Hematopoietic multipotent progenitor cell treated with erythropoietin and hydrocortisone succinate and interleukin-3 and kit ligand, for 15 days (in vitro differentiated cells): ENCODE measurements at regions not wholly inside any gene's neighbourhood (a gene's known extent, or its start where the extent isn't known, plus 50 kb on each side); places are given as distances from the start of the nearest gene placed in this dataset.
"Not testable (repeated sequence)": the region's sequence is repeated elsewhere in the genome, so short reads cannot be mapped to it uniquely, and the experiment has no call there.

ENCODE experiments used
- DNase-seq: peaks from one replicate; pipeline ENCODE4 v3.0.0-alpha.2; 2015; ENCODE audit warnings: low spot score

DNA sequence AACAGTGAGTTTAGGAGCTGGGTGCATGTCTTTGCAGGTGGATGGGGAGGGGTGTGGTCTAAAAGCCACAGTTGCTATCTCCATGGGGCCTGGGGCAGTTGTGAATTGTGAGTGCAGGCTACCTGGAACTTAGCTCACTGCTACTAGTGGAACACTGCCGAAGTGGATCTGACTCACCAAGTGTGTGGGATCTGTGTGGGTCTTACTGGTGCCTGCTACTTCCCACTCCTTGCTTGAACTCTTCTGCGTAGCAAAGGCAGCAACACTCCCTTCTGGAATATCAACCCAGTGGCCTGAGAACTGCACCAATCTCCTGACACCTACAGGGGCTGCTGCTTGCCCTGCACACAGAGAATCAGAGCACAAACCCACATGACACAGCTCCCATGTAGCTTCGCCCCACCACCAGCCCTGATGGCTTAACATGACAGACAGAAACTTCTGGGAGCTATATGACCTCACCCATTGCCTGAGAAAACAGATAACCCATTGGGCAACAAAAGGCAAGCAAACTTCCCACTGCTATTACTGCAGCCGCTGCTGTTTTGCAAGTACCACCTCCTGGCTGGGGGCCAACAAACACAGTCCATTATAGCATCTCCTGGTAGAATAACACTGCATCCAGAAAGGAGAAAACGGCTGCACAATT lies 455.1 kb upstream of the DDX18 start:
- DNase-seq = no peak

DNA sequence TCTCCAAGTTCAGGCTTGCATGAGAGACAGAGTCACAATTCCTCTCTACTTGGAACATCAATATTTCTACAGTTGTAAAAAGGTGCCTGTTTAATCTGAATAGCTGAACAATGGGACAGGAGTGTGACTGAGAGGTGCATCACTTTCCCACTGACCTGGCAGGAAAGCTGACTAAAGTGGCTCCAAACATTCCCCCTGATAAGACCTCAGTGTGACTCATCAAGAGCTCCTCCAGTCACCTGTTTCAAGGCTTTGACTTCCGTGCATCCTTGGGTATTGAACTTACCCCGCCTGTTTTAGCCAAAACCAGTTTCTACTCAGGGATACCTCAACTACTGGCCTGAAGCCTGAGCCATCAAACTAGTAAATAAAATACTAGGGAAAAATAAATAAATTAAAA lies 453.9 kb upstream of the DDX18 start:
- DNase-seq = no peak

DNA sequence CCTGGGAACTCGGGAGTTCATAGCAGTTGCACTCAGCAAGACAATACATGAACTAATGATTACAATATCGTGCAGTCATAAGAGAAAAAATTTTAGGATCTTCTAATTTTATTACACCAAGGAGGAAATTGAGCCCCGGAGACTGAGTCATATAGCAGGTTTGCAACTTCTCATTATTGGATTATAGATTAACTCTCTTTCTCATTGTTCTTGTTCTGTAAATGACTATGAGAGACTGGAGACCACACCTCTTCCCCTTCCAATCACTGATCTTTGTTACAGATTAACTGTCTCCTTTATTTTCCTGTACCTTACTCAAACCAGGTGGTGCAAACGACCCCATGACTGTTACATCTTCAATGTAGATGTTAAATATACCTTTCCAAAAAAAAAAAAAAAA lies 435.8 kb upstream of the DDX18 start:
- no peak for DNase-seq

- no peak for DNase-seq
These were observed 434.6 kb upstream of the DDX18 start for GRCh38 chr2:117379928-117380327.

GRCh38 chr2:117383997-117384396 lies 430.5 kb upstream of the DDX18 start:
- DNase-seq = not testable (repeated sequence)

DNA sequence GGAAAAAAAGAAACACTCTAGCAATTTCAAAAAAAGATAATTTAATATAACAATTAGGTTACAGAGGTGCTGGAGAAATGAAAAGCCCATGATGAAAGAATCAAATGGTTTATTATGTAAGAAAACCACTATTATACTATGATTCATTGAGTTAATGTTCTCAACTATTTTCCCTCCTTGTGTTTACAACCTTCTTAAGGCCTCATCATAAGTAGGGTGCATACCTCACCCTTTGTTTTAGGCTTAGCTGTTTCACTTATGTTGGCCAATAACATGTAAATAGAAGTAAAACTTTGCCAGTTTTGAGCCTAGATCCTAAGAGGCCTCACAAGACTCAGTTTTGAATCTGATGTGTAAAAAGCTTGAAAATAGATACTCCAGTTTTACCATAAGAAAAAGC lies 418.3 kb upstream of the DDX18 start:
- no peak for DNase-seq

- no peak for DNase-seq
These were observed 412.9 kb upstream of the DDX18 start for GRCh38 chr2:117401582-117401981.

DNA sequence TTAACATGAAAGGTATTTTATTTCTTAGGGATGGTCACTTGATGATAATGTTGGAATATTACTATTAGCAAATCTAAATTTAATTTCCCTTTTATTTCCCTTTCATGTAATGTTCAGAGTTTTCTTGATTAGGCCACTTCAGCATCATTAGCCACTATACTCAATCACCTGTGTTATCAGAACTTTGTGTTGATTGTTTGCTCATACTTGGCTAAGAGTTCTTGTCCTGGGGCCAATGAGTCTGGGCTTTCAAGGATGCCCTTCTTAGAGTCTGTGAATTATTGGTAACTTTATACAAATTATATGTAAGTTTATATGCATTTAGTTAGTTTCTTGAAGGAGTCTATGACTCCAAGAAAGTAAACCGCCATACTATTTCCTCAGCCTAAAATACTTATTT lies 408.0 kb upstream of the DDX18 start:
- DNase-seq = no peak

DNA sequence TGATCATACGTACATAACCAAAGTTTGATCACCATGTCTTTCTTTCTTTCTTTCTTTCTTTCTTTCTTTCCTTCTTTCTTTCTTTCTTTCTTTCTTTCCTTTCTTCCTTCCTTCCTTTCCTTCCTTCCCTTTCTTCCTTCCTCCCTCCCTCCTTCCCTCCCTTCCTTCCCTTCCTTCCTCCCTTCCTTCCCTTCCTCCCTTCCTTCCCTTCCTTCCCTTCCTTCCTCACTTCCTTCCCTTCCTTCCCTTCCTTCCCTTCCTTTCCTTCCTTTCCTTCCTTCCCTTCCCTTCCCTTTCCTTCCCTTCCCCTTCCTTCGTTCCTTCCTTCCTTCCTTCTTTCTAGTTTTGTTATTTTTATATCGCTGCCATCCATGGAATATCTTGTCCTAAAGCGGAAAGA lies 406.7 kb upstream of the DDX18 start:
- DNase-seq = no peak

DNA sequence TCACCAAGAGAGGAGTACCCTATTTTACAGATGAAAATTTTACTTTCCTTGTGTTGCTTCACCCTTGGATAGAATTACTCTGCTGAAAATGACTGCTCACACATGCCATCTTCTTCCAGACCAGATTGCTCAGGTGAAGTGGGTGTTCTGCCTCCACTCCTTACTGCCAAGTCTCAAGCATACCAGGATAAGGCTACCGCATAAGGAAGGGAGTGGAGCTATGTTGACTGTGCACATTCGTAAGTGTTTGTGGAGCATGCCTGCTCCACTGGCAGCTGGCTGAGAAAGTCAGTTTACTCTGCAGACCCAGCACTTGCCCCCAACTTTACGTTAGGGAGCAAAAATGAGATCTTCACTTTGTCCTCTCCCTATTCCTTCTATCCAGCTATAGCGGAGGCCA lies 405.0 kb upstream of the DDX18 start:
- no peak for DNase-seq

DNA sequence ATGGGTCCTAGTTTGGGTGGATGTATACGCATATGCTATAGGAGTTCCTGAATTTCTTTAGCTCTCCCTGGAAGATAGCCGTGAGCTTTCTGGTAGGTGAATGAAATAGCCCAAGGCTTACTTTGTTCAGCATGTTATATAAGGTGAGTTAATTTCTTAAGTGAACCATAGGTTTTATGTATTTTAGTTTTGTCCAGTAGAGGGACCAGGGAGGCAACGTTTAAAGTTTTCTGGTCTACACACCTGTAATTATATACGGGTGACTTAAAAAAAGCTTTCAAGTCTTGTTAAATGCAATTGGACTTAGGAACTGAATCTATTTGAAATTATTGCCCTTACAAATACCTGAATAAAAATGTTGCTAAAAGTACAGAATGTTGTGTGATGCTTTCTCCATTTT lies 402.5 kb upstream of the DDX18 start:
- DNase-seq = no peak

DNA sequence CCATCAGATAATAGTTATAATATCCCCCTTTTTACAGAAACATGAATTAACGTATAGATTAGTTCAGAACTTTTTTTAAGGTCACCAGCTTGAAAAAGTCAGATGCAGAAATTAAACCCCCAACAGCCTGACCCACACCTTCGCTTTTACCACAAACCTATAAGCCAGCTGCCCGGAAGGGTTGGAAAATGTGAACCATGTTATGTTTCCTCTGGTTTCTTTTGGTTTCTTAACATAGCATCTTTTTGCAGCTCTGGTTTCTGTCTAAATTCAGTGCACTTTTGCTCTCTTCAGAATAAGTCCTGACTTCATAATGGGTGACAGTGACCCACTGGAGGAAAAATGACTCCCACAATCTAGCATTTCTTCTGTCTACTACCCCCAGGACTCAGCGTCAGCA lies 381.7 kb upstream of the DDX18 start:
- DNase-seq = no peak

DNA sequence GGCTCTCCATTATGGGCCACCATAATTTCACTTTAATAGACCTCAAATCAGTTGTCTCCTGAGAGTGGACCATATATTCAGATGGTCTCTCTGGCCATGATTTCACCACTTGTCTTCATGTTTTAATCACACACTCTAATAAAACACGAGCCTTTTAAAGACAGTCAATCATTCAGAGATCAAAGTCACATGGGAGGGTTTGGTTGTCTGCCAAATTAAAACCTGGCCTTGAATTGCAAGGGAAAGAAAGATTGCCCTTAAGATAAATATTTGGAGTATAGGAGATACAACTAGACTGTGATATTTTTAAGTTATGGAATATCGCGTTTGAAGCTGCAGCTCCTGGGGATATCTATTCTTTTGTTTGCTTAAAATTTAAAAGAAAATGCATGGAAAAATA lies 377.8 kb upstream of the DDX18 start:
- no peak for DNase-seq

DNA sequence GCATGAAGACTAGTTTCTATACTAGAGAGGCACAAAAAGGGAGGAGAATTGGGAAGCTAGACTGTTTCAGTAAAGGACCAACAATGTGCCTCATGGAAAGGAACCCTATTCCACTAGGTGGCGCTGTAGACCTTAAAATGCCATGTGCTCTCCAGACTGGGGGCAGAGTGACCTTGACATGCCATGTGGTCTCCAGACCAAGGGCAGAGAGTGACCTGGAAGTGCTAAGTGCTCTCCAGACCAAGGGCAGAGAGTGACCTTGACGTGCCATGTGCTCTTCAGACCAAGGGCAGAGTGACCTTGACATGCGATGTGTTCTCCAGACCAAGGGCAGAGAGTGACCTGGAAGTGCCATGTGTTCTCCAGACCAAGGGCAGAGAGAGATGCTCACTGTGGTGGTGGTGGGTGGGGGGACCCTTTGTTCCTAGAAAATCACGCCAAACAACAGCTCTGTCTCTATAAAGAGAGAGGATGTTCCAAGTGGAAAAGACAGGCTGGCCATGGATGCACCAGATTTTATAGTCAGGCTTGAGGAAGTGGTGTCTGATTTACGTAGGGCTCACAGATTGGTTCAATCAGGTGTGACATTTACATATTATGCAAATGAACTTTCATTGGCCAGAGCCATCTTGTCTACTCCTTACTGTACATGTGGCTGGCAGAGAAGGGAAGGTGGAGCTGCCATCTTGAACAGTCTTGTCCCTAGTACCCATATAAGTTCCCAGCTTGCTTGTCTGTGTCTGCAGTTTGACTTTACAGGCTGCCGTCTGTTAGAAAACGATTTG lies 344.0 kb upstream of the DDX18 start:
- peak; percentile 34 for DNase-seq

DNA sequence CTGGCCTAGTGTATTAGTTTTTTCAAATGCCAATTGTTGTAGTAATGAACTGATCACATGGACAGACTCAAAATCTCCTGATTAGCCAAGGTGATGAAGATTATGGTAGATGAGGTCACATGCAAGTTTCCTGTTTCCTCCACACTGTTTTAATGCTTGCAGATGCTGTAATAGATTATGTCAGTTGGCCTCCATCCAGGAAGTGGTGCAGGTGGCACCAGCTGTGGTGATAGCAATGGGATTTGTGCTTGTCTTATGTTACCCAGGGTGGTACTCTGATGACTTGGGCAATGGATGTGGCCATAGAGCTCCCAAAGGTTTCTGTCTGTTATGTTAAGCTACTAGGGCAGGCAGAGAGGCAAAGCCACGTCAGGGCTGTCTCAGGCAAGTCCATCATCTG lies 332.9 kb upstream of the DDX18 start:
- no peak for DNase-seq

- no peak for DNase-seq
These were observed 328.9 kb upstream of the DDX18 start for GRCh38 chr2:117485588-117485987.

DNA sequence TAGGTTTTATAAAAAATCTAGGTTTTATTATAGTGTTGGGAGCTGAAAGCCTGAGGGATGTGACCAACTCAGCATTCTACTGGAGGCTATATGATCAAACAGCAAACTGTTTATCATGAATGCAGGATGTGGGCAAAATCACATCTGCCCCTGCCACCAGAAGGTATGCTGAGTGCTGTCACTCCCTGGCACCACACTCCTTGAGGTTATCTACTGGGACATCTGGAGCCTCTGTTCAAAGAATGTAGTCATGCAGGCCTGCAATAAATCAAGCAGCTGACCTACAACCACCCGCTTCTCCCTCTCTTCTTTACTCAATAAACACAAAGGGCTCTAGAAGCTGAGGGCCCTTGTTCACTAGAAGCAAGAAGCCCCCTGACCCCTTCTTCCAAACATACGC lies 328.4 kb upstream of the DDX18 start:
- no peak for DNase-seq

- no peak for DNase-seq
These were observed 322.2 kb upstream of the DDX18 start for GRCh38 chr2:117492209-117492851.

DNA sequence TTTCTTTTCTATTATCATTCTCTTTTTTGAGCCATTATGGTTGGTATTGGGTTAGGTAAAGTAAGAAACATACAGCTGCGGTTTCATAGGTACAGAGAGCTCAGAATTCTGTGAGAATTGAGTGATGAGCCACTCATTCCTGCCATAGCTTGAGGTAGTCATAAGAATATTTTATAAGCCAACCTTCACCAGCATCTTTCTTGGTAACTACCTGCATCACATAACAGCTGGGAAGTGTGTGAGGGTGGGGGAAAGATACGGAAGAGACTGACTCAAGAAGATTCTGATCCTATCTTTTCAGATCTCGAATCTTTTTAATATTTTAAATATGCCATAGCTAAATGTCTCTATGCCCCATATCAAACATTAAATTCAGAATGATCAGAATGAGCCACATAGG lies 313.8 kb upstream of the DDX18 start:
- no peak for DNase-seq

DNA sequence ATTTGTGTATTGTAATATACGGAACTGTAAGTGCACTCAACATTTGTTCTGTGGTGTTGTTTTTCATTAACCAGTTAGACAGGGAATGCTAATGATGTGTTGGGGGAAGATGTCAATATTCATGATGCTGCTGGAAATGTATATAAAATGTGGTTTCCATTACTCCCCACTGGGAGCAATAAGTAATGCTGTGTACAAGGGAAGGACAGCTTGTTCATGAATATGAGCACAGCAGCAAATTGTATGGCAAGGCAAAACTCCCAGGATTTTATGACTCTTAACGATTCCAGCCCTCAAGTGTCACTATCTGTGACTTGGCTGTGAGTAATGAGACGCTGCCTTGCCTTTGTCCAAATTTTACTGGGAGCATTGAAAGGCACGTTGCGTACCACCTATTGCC lies 312.4 kb upstream of the DDX18 start:
- no peak for DNase-seq

GRCh38 chr2:117512307-117512706 lies 302.2 kb upstream of the DDX18 start:
- no peak for DNase-seq

GRCh38 chr2:117514371-117514770 lies 300.1 kb upstream of the DDX18 start:
- no peak for DNase-seq

GRCh38 chr2:117519238-117519637 lies 295.3 kb upstream of the DDX18 start:
- no peak for DNase-seq

- DNase-seq = no peak
These were observed 294.8 kb upstream of the DDX18 start for GRCh38 chr2:117519721-117520120.
